SK-N-SH treated with all-trans-retinoic acid at 6 μM for 48 hours (cell line): ENCODE measurements at regions not wholly inside any gene's neighbourhood (a gene's known extent, or its start where the extent isn't known, plus 50 kb on each side); places are given as distances from the start of the nearest gene placed in this dataset.

Experiments used
- CREB5 ChIP-seq: fragments of 250-450 bp; sonication (Bioruptor Pico); IDR thresholded peaks from 2 replicates; pipeline ENCODE4 v1.5.1; 2020; ENCODE audit warnings: low read depth, mild to moderate bottlenecking, moderate library complexity
- CSRNP3 ChIP-seq: fragments of 250-450 bp; sonication (Bioruptor Pico); IDR thresholded peaks from 2 replicates; pipeline ENCODE4 v1.5.1; 2021; ENCODE audit warnings: mild to moderate bottlenecking, moderate library complexity
- GLIS3 ChIP-seq: fragments of 250-450 bp; sonication (Bioruptor Pico); IDR thresholded peaks from 2 replicates; pipeline ENCODE4 v1.5.0; 2020; ENCODE audit warnings: mild to moderate bottlenecking, moderate library complexity
- OSR1 ChIP-seq: fragments of 250-450 bp; sonication (Bioruptor Pico); IDR thresholded peaks from 2 replicates; pipeline ENCODE4 v1.8.0; 2022; ENCODE audit warnings: moderate library complexity, mild to moderate bottlenecking, inconsistent platforms
- POU6F1 ChIP-seq: fragments of 250-450 bp; sonication (Bioruptor Pico); IDR thresholded peaks from 2 replicates; pipeline ENCODE4 v1.8.0; 2021; ENCODE audit warnings: low read depth, mild to moderate bottlenecking, moderate library complexity, borderline replicate concordance
- SNAI2 ChIP-seq: fragments of 250-450 bp; sonication (Bioruptor Pico); IDR thresholded peaks from 2 replicates; pipeline ENCODE4 v1.5.0; 2020; ENCODE audit warnings: mild to moderate bottlenecking, moderate library complexity
- TOX ChIP-seq: fragments of 250-450 bp; sonication (Bioruptor Pico); IDR thresholded peaks from 2 replicates; pipeline ENCODE4 v1.8.0; 2021; ENCODE audit warnings: mild to moderate bottlenecking, moderate library complexity, borderline replicate concordance
- ZFP3 ChIP-seq: fragments of 250-450 bp; sonication (Bioruptor Pico); IDR thresholded peaks from 2 replicates; pipeline ENCODE4 v1.5.0; 2020; ENCODE audit warnings: mild to moderate bottlenecking, moderate library complexity

GRCh38 chr3:28792604-28793003 lies 444.0 kb upstream of the AZI2 start:
- no peak for TF ChIP-seq OSR1 (CRISPR knock-in tag)
- TF ChIP-seq CREB5 (CRISPR knock-in tag): no peak
- no peak for TF ChIP-seq TOX (CRISPR knock-in tag)
- TF ChIP-seq SNAI2 (CRISPR knock-in tag): no peak
- TF ChIP-seq POU6F1: no peak
- TF ChIP-seq CSRNP3: no peak
- TF ChIP-seq GLIS3 (CRISPR knock-in tag): no peak
- TF ChIP-seq ZFP3 (CRISPR knock-in tag): no peak
